AG04450 (cell line): ENCODE measurements at regions not wholly inside any gene's neighbourhood (a gene's known extent, or its start where the extent isn't known, plus 50 kb on each side); places are given as distances from the start of the nearest gene placed in this dataset.

Experiments
- CTCF ChIA-PET: fragments of 300-600, 350-600 bp; formaldehyde crosslinking; extraction: SDS; loops from one replicate; lab custom pipeline; 2022; ENCODE audit warnings: antibody characterized with exemption, inconsistent platforms; lab: Charles Lee
- POLR2A ChIA-PET: fragments of 350-600 bp; formaldehyde crosslinking; extraction: SDS; loops from one replicate; lab custom pipeline; 2021; ENCODE audit warnings: antibody characterized with exemption, inconsistent platforms; lab: Yijun Ruan, JAX
- DNase-seq: peaks from one replicate; pipeline ENCODE4 v3.0.0-alpha.2; 2011; ENCODE audit warnings: low read depth, low spot score
- H3K27ac ChIP-seq: one replicate; pipeline ENCODE4 v1.5.1; 2012; ENCODE audit warnings: low read depth, low read length, control low read depth
- H3K27me3 ChIP-seq: one replicate; pipeline ENCODE4 v1.6.0; 2012; ENCODE audit warnings: low read length; ENCODE audit not compliant: control insufficient read depth, insufficient read depth
- H3K4me3 ChIP-seq: 2 replicates; pipeline ENCODE4 v1.5.1; 2011; ENCODE audit warnings: mild to moderate bottlenecking, low read depth, low read length, control low read depth
- H3K9me3 ChIP-seq: 2 replicates; pipeline ENCODE4 v1.5.1; 2012; ENCODE audit warnings: low read length; ENCODE audit not compliant: control insufficient read depth, insufficient read depth
- CTCF ChIP-seq: IDR thresholded peaks from 2 replicates; pipeline ENCODE4 v1.5.1; 2011; ENCODE audit warnings: low read depth, low read length, control low read depth, inconsistent platforms

- TF ChIP-seq CTCF: no peak
- peak; percentile 67 for DNase-seq
- H3K4me3 ChIP-seq: peak overlapping the region; percentile 59
- H3K9me3 ChIP-seq: no peaks in the 10 kb centered on the region
- H3K27ac ChIP-seq: peak overlapping the region; percentile 97
- POLR2A ChIA-PET: interaction anchor here (0.8 to 5.1 kb wide), 8 partner anchors 9 to 277 kb away, joined by 3 to 47 read pairs (median 8); no protein-coding TSS in a partner anchor
- H3K27me3 ChIP-seq: no peaks in the 10 kb centered on the region
- CTCF ChIA-PET: interaction anchor here (1.3 to 3.0 kb wide), 4 partner anchors 16 to 128 kb away, joined by 3 to 29 read pairs (median 8); no protein-coding TSS in a partner anchor
Observed at GRCh38 chr7:130912082-130912861, 178.3 kb upstream of the KLF14 start.

- CTCF ChIA-PET: interaction anchor here (1.3 to 3.0 kb wide), 4 partner anchors 16 to 127 kb away, joined by 3 to 29 read pairs (median 8); no protein-coding TSS in a partner anchor
- H3K9me3 ChIP-seq: no peaks in the 10 kb centered on the region
- DNase-seq: peak; percentile 95
- peak overlapping the region; percentile 59 for H3K4me3 ChIP-seq
- POLR2A ChIA-PET: interaction anchor here (0.8 to 5.1 kb wide), 13 partner anchors 9 to 276 kb away, joined by 3 to 47 read pairs (median 5); no protein-coding TSS in a partner anchor
- no peaks in the 10 kb centered on the region for H3K27me3 ChIP-seq
- H3K27ac ChIP-seq: peak overlapping the region; percentile 97
- no peak for TF ChIP-seq CTCF
Observed at GRCh38 chr7:130912862-130913638, 179.0 kb upstream of the KLF14 start.

GRCh38 chr7:130913639-130914553, 179.9 kb upstream of the KLF14 start:
- ChIA-PET CTCF (interaction anchor here (0.6 to 3.0 kb wide), 7 partner anchors 17 to 155 kb away, joined by 7 to 29 read pairs (median 9); no protein-coding TSS in a partner anchor), POLR2A (interaction anchor here (0.6 to 5.1 kb wide), 12 partner anchors 8 to 526 kb away, joined by 3 to 47 read pairs (median 5); no protein-coding TSS in a partner anchor)

More at GRCh38 chr7:130913639-130914553, 179.9 kb upstream of the KLF14 start:
- peak overlapping the region; percentile 59 for H3K4me3 ChIP-seq
- no peaks in the 10 kb centered on the region for H3K27me3 ChIP-seq
- DNase-seq: no peak
- H3K27ac ChIP-seq: peak overlapping the region; percentile 97
- H3K9me3 ChIP-seq: no peaks in the 10 kb centered on the region
- no peak for TF ChIP-seq CTCF
